HL-60 (cell line): ENCODE measurements at regions not wholly inside any gene's neighbourhood (a gene's known extent, or its start where the extent isn't known, plus 50 kb on each side); places are given as distances from the start of the nearest gene placed in this dataset.

Source experiments
- DNase-seq, 2 experiments: peaks; one replicate each; pipeline ENCODE4 v3.0.0-alpha.2; 2010 to 2020; ENCODE audit warnings: low read depth in 1 of 2, low spot score in 1 of 2
- H3K27ac ChIP-seq: fragments of 250-450 bp; sonication (Bioruptor Pico); replicated peaks from 2 replicates; pipeline ENCODE4 v1.5.1; 2020; ENCODE audit warnings: mild to moderate bottlenecking, moderate library complexity
- H3K27me3 ChIP-seq: fragments of 250-450 bp; sonication (Bioruptor Pico); 2 replicates; pipeline ENCODE4 v1.5.1; 2021; ENCODE audit warnings: mild to moderate bottlenecking, moderate library complexity; ENCODE audit not compliant: insufficient read depth, poor library complexity, severe bottlenecking
- H3K4me3 ChIP-seq: replicated peaks from 2 replicates; pipeline ENCODE4 v1.5.1; 2011; ENCODE audit warnings: mild to moderate bottlenecking, control low read depth, low read length; ENCODE audit not compliant: insufficient read depth
- GABPA ChIP-seq: IDR thresholded peaks from 2 replicates; pipeline ENCODE4 v1.6.1; 2012; ENCODE audit warnings: low read depth
- POLR2AphosphoS5 ChIP-seq: IDR thresholded peaks from 2 replicates; pipeline ENCODE4 v1.6.1; 2012; ENCODE audit warnings: low read depth
- SPI1 ChIP-seq: IDR thresholded peaks from 2 replicates; pipeline ENCODE4 v1.6.1; 2012; ENCODE audit warnings: low read depth, mild to moderate bottlenecking, borderline replicate concordance
- TF ChIP-seq, protein P1 (sequence below): IDR thresholded peaks from 2 replicates; pipeline ENCODE4 v1.6.1; 2012; ENCODE audit warnings: low read depth; ENCODE audit not compliant: insufficient replicate concordance
- TF ChIP-seq, protein P2 (sequence below): IDR thresholded peaks from one replicate; pipeline ENCODE4 v1.5.1; 2011; ENCODE audit warnings: low read length, control low read depth, inconsistent platforms; ENCODE audit not compliant: insufficient read depth

DNA sequence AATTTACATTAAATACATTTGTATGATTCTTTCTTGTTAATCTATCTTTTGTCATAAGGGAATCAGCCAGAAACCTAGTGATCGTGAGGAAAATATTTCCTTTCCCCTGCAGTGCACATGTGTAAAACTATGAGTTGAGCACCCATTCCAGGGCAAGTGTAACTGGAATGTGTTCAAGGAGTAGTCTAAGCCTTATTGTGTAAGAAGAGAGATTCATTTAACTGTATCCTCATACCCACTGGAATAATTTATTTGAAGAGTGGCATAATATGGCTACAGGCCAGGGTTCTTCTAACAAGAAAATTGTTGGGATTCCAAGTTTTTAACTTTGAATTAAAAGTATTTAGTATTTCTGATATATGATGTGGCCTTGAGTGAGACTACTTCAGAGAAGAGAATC lies 1692.7 kb downstream of the EFNA5 start:
- TF ChIP-seq GABPA (no peak), POLR2AphosphoS5 (no peak), SPI1 (no peak)
- TF ChIP-seq, protein P1, sequence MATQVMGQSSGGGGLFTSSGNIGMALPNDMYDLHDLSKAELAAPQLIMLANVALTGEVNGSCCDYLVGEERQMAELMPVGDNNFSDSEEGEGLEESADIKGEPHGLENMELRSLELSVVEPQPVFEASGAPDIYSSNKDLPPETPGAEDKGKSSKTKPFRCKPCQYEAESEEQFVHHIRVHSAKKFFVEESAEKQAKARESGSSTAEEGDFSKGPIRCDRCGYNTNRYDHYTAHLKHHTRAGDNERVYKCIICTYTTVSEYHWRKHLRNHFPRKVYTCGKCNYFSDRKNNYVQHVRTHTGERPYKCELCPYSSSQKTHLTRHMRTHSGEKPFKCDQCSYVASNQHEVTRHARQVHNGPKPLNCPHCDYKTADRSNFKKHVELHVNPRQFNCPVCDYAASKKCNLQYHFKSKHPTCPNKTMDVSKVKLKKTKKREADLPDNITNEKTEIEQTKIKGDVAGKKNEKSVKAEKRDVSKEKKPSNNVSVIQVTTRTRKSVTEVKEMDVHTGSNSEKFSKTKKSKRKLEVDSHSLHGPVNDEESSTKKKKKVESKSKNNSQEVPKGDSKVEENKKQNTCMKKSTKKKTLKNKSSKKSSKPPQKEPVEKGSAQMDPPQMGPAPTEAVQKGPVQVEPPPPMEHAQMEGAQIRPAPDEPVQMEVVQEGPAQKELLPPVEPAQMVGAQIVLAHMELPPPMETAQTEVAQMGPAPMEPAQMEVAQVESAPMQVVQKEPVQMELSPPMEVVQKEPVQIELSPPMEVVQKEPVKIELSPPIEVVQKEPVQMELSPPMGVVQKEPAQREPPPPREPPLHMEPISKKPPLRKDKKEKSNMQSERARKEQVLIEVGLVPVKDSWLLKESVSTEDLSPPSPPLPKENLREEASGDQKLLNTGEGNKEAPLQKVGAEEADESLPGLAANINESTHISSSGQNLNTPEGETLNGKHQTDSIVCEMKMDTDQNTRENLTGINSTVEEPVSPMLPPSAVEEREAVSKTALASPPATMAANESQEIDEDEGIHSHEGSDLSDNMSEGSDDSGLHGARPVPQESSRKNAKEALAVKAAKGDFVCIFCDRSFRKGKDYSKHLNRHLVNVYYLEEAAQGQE, result no peak
- TF ChIP-seq, protein P2, sequence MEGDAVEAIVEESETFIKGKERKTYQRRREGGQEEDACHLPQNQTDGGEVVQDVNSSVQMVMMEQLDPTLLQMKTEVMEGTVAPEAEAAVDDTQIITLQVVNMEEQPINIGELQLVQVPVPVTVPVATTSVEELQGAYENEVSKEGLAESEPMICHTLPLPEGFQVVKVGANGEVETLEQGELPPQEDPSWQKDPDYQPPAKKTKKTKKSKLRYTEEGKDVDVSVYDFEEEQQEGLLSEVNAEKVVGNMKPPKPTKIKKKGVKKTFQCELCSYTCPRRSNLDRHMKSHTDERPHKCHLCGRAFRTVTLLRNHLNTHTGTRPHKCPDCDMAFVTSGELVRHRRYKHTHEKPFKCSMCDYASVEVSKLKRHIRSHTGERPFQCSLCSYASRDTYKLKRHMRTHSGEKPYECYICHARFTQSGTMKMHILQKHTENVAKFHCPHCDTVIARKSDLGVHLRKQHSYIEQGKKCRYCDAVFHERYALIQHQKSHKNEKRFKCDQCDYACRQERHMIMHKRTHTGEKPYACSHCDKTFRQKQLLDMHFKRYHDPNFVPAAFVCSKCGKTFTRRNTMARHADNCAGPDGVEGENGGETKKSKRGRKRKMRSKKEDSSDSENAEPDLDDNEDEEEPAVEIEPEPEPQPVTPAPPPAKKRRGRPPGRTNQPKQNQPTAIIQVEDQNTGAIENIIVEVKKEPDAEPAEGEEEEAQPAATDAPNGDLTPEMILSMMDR, result no peak
- H3K27ac ChIP-seq, result no peak overlapping the region

DNA sequence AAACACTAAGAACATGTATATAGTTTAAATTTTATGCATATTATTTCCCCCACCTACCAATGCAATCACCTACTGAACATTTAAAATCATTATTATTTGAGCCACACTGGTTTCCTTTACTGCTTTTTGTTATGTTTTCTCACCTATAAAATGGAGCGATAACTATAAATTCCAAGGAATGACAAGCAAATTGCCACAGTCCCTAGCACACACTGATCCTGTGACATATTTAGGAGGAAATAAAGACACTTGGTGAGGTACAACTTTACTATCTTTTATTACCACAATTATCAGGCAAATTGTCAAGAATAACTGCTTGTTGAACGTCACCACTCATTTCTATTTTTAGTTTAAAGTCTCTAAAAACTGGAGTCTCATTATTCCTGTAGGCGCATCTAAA lies 1693.6 kb downstream of the EFNA5 start:
- Histone ChIP-seq H3K27ac (no peak overlapping the region), H3K27me3 (no peaks in the 10 kb centered on the region), H3K4me3 (no peak overlapping the region)
- TF ChIP-seq POLR2AphosphoS5, result no peak
- TF ChIP-seq GABPA, result no peak
- TF ChIP-seq, protein P2, result no peak
- TF ChIP-seq, protein P1, result no peak
- no peak for DNase-seq

More for the DNA sequence above, 1692.7 kb downstream of the EFNA5 start:
- H3K4me3 ChIP-seq, result no peak overlapping the region
- DNase-seq, result no peak
- no peaks in the 10 kb centered on the region for H3K27me3 ChIP-seq

DNA sequence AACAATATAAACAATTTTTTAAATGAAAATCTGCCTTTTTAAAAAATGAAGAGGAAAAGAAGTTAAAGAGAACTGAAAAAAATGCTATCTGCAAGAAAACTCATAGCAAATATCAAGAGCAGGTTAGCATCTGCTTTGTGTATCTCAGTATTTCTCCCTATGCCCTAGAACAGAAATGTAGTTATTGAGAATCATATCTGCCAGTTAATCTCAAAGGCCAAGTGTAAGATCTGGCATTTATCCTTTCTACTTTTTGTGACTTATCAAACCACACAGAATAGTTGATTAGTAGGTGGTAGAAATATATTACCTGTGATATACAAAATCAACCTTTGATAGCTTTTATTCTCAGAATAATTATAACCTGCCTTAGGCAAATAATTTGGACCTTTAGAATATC lies 1699.8 kb downstream of the EFNA5 start:
- H3K4me3 ChIP-seq, result no peak overlapping the region
- no peak for DNase-seq
- no peak overlapping the region for H3K27ac ChIP-seq
- no peaks in the 10 kb centered on the region for H3K27me3 ChIP-seq
- TF ChIP-seq, protein P2, result no peak
- TF ChIP-seq, protein P1, result no peak
- TF ChIP-seq GABPA (no peak), POLR2AphosphoS5 (no peak), SPI1 (no peak)
